Activated CD8-positive, alpha-beta memory T cell treated with anti-CD3 and anti-CD28 coated beads for 36 hours (primary cell): ENCODE measurements at regions not wholly inside any gene's neighbourhood (a gene's known extent, or its start where the extent isn't known, plus 50 kb on each side); places are given as distances from the start of the nearest gene placed in this dataset.

ENCODE experiments used
- CTCF ChIA-PET: fragments of 350-600 bp; sonication (Branson Sonifier 250); formaldehyde crosslinking; loops from one replicate; lab custom pipeline; 2021; ENCODE audit warnings: antibody characterized with exemption; lab: Charles Lee
- POLR2A ChIA-PET: fragments of 350-600 bp; sonication (Branson Sonifier 250); formaldehyde crosslinking; loops from one replicate; lab custom pipeline; 2021; ENCODE audit warnings: antibody characterized with exemption; lab: Charles Lee

DNA sequence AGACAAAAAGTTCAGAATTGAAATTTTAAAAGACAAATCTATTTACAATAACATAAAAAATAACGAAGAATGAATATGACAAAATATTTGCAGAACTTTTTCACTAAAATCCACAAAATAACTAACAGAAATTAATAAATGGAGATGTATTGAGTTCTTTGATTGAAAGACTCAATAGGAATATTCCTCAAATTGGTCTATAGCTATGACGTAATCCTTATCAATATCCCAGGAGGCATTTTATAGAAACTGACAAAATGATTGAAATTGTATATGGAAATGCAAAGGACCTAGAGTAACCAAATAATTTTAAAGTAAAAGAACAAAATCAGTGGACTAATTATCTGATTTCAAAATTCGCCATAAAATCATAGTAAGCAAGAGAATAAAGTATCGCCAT is 328.7 kb downstream of the MED10 start:
- POLR2A ChIA-PET = no interaction called here

DNA sequence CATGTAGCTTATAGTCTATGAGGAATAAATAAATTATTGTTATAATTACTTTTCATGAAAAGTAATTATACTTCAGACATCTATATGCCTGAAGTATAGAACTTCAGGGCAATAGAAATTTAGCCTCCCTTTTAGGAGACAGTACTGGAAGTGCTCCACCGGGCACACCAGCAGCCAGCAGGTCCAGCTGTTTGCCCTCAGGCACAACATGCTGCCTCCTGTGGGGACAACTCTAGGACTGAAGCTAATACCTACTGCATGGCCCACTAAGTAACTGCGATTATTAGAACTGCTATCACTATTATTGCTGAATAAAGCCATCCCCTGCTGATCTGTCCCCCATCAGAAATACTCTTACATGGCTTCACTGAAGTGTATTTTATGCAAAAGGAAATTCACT is 329.6 kb downstream of the MED10 start:
- ChIA-PET POLR2A (no interaction called here), CTCF (no interaction called here)

More for the DNA sequence above, 328.7 kb downstream of the MED10 start:
- CTCF ChIA-PET = no interaction called here

DNA sequence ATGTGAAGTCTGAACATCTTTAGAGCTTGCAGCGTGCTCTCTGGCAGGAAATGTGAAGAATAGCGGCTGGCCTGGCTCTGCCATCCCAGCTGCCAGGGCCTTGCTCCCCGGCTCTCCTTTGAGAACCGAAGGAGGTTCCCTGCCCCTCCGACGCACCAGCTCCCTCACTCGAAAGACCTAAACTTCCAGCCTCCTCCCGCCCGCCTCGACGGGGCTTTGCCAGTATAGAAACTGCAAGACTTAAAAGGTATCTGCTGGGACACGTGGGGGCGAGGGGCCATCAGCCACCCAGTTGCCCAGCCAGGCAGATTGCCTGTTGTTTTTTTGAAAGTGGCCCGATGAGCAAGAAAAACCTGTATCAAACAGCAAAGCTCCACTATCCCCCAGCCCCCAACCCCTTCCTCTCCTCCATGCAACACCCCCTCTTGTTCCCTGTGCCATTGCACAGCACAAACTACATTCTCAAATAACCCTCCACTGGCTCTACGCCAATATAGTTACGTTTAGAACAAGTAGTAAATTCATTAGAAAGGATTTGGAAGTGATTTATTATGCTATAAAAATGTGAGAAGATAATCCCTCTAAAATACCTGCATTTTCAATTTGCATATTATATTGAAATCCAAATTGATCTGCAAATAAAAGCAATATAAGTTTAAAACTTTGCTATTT is 331.9 kb downstream of the MED10 start:
- ChIA-PET POLR2A (no interaction called here), CTCF (interaction anchor here (0.6 kb wide), 1 partner anchor 10 kb away, joined by 3 read pairs; no protein-coding TSS in a partner anchor)

DNA sequence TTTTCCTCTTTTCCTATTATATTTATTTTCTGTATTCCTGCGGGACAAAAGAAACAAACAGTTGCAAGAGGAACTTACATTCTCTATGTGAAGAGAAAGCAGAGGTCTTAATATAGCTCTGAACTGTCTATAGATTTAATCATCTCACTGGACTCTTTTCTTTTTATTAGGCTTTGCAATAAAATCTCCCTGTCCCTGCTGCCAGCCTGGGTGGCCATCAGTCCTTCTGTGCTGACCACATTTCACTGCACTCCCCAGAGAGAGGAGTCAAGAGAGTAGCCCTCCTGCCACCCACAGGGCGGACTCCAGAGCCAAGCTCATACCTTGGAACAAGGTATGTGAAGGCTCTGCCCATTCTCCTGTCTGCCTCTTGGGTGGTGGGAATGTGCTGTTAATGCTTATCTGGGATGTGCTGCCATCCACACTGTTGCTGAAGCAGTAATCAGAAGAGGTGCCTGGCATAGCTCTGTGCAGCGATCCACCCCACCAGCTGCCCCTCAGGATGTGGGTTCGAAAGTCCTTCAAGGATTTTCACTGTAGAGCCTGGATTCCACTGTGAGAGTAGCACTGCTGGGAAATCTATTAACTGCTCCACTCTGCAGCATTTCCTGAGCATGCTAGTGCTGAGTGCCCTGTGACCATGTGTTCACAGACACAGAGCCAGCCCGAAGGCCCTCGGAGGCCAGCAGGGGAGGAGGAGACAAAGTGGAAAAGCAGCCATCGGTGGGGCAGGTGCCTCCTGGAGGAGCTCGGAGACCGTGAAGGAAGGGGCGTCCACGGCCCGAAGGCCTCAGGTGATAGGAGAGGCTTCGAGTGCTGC is 334.6 kb downstream of the MED10 start:
- CTCF ChIA-PET = no interaction called here

DNA sequence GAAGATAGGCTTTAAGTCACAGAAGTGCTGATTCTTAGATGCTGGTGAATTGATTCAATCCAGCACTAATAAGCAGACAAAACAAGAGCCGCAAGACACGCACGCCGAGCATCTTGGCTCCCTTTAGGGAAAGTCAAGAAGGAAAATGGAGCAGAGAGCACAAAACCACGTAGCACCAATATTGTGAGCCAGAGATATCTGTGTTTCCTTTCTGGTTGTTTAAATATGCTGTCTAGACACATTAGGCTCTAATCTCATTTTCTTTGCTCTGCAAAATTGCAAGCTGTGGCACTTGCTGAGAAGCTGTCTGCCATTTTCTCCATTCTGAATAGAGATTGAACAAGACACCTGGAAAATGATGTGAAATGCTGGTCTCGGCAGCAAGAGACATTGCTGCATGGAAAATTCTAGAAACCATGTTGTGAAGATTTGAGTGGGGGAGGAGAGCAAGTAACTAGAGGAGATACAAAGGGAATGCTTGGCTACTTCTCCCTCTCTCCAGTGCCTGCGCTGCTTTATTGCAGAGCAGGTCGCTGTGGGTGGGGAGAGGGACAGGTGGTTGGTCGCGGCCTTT is 336.3 kb downstream of the MED10 start:
- POLR2A ChIA-PET = no interaction called here
- CTCF ChIA-PET = no interaction called here

More for the DNA sequence above, 334.6 kb downstream of the MED10 start:
- POLR2A ChIA-PET = no interaction called here

DNA sequence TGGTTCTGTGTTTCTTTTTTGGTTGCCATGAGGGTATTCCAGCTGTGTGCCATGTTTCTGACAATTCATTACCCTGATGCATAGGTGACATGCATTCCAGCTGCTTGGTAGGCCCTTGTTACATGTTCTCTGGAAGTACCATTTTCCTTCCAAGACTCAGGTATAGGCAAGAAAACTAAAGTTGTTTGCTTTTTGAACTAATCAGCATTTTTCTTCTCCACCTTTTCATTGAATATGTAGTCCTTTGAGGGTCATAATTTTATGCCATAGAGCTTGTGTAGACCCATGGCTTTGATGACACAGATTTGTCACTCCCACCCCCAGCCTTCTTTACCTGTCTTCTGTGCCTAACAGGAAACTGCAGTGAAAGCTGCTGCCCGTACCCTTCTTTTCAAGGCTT is 339.2 kb downstream of the MED10 start:
- CTCF ChIA-PET = no interaction called here
- POLR2A ChIA-PET = no interaction called here

DNA sequence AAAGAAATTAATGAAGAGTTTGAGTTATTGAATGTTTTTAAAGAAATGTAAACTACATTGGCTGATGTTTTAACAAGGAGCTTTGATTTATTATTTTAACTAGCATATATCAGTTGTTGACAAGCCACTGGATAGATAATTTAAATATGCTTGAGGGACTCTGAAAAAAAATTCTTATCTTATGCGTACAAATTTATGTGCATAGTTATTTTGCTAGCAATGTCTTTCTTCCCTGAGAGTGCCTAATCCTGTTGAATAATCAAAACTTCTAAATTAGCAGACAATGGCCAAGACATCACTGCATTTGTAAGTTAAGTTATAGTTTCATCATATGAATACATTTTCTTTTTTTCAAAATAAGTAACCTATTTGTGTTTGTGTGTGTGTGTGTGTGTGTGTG is 342.3 kb downstream of the MED10 start:
- CTCF ChIA-PET = no interaction called here
- POLR2A ChIA-PET = no interaction called here

DNA sequence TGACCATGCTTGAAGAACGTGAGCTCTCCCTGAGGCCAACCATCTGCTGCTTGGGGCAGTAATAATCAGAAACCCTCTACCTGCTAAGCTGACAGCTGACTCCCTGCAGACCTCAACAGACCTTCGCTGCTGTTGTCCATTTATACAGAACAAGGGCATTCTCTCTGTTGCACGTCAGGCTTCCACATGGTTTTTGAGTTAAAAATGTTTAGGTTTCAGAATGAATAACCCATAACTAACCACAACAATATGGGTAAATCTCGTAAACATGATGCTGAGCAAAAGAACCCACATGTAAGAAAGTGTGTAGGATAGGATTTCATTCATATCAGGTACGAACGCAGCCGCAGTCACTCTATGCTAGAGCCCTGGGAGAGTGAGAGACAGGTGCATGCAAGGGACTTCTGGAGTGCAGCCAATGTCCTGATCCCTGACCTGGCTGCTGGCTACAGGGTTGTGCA is 348.5 kb downstream of the MED10 start:
- ChIA-PET CTCF (no interaction called here), POLR2A (no interaction called here)

DNA sequence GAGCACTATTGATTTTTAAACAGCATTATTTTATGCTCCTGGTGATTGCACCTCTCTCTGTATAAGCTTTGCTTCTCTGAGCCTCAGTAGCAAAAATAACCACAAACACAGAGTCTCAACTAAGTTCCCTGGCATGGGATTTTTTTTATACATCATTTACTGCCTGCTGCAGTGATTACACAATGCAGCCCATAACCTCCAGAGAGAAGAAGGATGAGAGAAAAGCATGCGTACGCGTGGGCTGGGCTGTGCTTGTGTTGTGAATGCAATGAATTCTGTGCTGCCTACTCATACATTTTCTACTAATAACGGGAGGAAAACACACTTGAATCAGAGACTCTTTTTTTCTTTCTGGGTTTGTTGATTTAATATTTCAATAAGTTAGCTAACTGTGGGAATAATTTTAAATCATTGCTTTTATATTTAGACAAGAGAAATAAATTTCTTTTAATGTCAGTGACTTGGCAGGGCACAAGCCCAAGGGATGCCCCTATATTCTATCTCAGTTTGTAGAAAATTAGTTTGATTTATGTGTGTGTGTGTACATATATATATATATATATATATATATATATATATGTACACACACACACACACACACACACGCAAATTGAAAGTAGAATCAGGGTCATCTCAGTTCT is 351.5 kb downstream of the MED10 start:
- POLR2A ChIA-PET = no interaction called here
- CTCF ChIA-PET = no interaction called here

DNA sequence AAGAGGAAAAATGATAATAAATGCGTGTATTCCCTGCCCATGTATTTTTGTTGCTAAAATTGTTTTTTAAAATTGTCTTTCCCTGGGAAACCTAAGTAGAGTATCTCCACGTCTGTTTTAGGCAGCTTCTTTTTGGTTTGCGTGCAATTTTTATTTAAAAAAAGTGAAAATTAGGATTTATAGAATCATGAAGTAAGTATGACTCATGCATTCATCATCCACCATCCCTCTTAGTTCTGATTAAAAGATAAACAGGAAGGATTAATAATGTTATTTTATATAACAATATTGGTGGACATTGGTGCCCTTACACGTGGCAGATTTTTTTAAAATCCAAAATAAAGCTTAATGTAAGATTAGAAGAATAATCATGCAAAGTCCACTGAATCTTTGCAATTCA is 358.7 kb downstream of the MED10 start:
- ChIA-PET CTCF (no interaction called here), POLR2A (no interaction called here)

DNA sequence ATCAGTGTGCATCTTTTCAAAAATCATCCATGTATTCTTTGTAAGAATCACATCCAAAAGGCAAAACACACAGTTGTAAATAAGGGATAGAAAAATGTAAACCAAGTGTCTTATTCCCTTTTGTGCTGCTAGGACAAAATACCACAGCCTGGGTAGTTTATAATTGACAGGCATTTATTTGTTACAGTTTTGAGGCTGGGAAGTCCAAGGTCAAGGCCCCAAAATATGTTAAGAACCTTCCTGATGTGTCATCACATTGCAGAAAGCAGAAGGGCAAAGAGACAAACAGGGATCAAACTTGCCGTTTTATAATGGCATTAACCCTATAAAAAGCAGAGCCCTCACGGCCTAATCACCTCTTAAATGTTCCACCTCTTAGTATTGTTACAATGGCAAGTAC is 364.8 kb downstream of the MED10 start:
- CTCF ChIA-PET = no interaction called here
- POLR2A ChIA-PET = no interaction called here

DNA sequence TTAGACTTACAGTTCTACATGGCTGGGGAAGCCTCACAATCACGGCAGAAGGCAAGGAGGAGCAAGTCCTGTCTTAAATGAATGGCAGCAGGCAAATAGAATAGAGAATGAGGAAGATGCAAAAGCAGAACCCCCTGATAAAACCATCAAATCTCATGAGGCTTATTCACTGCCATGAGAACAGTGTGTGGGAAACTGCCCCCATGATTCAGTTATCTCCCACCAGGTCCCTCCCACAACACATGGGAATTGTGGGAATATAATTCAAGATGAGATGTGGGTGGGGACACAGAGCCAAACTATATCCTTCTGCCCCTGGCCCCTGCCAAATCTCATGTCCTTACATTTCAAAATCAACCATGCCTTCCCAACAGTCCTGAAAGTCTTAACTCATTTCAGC is 367.1 kb downstream of the MED10 start:
- ChIA-PET CTCF (no interaction called here), POLR2A (no interaction called here)

DNA sequence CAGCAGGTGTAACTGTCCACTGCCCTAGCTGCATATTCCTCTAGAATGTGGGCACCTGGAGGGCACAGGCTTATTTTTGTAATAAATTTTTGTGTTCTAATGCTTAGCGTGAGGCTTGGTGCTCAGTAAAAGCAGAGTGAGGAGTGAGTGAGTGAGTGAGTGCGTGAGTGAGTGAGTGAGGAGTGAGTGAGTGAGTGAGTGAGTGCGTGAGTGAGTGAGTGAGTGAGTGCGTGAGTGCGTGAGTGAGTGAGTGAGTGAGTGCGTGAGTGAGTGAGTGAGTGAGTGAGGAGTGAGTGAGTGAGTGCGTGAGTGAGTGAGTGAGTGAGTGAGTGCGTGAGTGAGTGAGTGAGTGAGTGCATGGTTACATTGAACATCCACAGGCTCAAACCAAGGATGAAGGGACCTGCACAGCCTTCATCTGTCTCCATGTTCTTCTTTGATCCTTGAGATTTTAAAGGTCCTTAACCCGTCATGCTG is 371.5 kb downstream of the MED10 start:
- CTCF ChIA-PET = no interaction called here
- POLR2A ChIA-PET = no interaction called here

DNA sequence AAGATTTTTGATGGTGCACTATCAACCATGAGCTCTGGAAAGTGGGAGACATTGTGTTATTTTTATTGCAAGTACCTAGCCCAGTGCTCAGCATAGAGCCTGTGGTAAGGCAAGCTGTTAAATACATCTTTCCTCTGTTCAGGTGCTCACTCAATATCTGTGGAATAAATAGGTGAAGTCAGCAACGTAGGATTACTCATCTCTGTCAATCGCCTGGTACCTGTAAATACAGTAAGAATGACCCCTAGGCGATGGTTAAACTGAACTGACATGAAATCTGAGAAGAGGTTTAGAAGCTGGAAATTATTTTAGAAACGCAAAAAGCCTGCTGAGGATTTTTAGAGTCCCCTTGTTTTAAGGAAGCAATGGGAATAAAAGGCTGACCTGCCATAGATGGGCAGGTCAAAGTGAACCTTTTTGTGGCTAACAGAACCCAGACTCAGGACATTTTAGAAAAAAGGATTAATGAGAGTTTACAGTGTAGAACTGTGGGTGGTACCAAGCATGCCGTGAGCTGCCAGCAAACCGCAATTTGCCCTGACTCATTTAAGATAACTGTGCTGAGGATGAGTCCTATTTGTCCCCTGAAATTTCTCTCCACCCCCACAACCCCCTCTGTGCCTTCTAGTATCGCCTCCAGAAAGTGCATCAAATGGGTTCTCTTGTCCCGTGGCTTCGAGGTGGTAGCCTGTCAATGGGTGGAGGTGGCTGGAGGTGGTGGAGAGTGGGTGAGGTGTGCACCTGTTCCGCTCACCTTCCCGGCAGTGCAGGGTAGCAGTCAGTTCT is 375.1 kb downstream of the MED10 start:
- ChIA-PET CTCF (interaction anchor here (0.8 kb wide), 1 partner anchor 8 kb away, joined by 3 read pairs; no protein-coding TSS in a partner anchor), POLR2A (no interaction called here)

DNA sequence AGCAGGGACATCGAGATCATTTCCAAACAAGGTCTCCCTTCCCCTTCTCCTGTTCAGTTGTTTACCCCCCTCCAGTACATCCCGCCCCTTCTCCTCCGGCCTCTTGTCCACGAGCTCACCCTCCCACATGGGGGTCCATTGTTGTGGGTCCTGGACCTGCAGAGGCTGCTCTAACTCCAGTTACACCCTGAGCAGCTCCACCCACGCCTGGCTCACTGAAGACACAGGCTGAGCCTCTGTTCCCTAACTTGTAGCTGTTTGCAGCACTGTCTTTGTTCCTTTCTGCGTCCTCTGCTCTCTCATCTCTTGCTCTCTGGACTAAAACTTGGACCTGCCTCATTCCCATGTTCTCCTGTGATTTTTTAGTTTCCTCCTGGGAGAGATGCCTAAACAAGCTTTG is 377.5 kb downstream of the MED10 start:
- ChIA-PET POLR2A (no interaction called here), CTCF (no interaction called here)

DNA sequence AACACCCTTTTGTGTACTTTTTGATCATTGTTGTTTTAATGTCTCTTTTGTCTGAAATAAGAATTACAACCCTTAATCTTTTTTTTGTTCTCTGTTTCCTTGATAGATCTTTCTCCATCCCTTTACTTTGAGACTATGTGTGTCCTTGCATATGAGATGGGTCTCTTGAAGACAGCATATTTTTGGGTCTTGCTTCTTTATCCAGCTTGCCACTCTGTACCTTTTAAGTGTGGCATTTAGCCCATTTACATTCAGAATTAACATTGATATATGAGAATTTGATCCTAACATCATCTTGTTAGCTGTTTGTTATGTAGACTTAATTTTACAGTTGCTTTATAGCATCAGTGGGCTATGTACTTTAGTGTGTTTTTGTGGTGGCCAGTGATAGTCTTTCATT is 382.5 kb downstream of the MED10 start:
- ChIA-PET CTCF (no interaction called here), POLR2A (no interaction called here)

DNA sequence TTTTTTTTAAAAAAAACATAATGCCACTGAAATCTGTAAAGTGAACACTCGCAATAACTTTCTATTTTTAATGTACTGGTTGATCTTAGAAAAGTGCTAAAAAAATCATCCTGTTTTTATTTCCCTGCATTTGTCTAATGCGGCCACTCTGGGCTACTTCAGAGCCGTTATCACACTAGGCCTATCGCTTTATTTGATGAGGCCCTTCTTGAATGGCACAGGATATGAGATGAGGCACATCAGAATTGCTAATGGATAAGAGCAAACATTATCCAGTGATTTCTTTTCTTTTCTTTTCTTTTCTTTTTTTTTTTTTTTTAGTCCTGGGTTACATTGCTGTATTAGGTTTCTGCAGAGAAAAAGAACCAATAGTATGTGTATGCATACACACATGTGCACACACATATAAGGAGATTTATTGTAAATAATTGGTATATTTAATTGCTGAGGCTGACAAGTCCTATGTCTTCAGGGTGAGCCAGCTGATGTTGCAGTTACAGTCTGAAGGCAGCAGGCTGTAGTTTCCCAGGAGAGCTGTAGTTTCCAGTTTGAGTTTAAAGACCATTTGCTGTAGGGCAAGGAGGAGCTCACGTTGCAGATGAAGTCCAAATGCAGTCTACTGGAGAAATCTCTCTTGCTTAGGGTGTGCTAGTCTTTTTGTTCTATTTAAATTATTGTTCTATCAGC is 391.7 kb downstream of the MED10 start:
- ChIA-PET POLR2A (no interaction called here), CTCF (no interaction called here)

DNA sequence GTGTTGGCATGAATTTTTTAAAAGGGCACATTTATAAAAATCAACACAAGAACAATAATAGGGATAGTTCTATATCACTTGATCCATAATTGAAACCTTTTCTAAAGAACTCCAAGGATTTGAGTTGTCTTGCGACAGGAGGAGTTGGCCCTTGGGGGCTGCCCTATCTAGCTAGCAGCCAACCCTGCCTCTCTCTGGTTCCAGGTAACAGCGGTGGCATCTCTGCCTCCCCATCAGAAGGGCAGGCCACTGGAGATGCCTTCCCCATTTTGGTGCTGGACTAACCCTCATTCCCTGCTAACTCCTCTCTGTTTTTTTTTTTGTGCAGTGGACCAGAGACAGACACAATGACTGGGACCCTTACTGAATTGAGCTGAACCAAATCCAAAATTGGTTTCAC is 393.0 kb downstream of the MED10 start:
- ChIA-PET POLR2A (no interaction called here), CTCF (no interaction called here)
